C4-2B (cell line): ENCODE measurements at regions not wholly inside any gene's neighbourhood (a gene's known extent, or its start where the extent isn't known, plus 50 kb on each side); places are given as distances from the start of the nearest gene placed in this dataset.

Source experiments
- H3K27ac ChIP-seq: fragments of 450-650 bp; 2 replicates; pipeline ENCODE4 v1.5.1; 2017
- CTCF ChIP-seq: fragments of 450-650 bp; conservative IDR thresholded peaks from 2 replicates; pipeline ENCODE4 v1.5.1; 2017; ENCODE audit warnings: mild to moderate bottlenecking
- ZFX ChIP-seq: fragments of 450-650 bp; IDR thresholded peaks from 2 replicates; pipeline ENCODE4 v1.6.1; 2017

- no peak for TF ChIP-seq ZFX
- no peak for TF ChIP-seq CTCF
- no peak overlapping the region for H3K27ac ChIP-seq
Observed at GRCh38 chr1:90476994-90477393, 240.1 kb downstream of the BARHL2 start.

- no peak overlapping the region for H3K27ac ChIP-seq
- no peak for TF ChIP-seq CTCF
- TF ChIP-seq ZFX = no peak
Observed at GRCh38 chr1:90476411-90476810, 240.7 kb downstream of the BARHL2 start.

GRCh38 chr1:90475631-90476030 is 241.5 kb downstream of the BARHL2 start:
- TF ChIP-seq CTCF (peak; percentile 26), ZFX (no peak)
- H3K27ac ChIP-seq = no peak overlapping the region

- TF ChIP-seq CTCF (no peak), ZFX (no peak)
- H3K27ac ChIP-seq = no peak overlapping the region
Observed at GRCh38 chr1:90474731-90475130, 242.4 kb downstream of the BARHL2 start.

GRCh38 chr1:90474158-90474557 is 242.9 kb downstream of the BARHL2 start:
- no peak overlapping the region for H3K27ac ChIP-seq
- TF ChIP-seq CTCF (no peak), ZFX (no peak)

- H3K27ac ChIP-seq = no peak overlapping the region
Observed at GRCh38 chr1:90472775-90473174, 244.3 kb downstream of the BARHL2 start.

GRCh38 chr1:90459570-90459969 is 257.5 kb downstream of the BARHL2 start:
- no peak overlapping the region for H3K27ac ChIP-seq
- TF ChIP-seq ZFX (no peak), CTCF (no peak)

More at GRCh38 chr1:90472775-90473174, 244.3 kb downstream of the BARHL2 start:
- no peak for TF ChIP-seq CTCF
- TF ChIP-seq ZFX = no peak
